GM19372 (cell line): ENCODE measurements at regions not wholly inside any gene's neighbourhood (a gene's known extent, or its start where the extent isn't known, plus 50 kb on each side); places are given as distances from the start of the nearest gene placed in this dataset.
"Not testable (repeated sequence)": the region's sequence is repeated elsewhere in the genome, so short reads cannot be mapped to it uniquely, and the experiment has no call there.

Experiments used
- ATAC-seq: cut with Tn5 transposase; IDR thresholded peaks from one replicate; pipeline ENCODE4 v1.9.1; 2021; ENCODE audit warnings: mild to moderate bottlenecking, low read depth, moderate library complexity; ENCODE audit not compliant: unreplicated experiment

DNA sequence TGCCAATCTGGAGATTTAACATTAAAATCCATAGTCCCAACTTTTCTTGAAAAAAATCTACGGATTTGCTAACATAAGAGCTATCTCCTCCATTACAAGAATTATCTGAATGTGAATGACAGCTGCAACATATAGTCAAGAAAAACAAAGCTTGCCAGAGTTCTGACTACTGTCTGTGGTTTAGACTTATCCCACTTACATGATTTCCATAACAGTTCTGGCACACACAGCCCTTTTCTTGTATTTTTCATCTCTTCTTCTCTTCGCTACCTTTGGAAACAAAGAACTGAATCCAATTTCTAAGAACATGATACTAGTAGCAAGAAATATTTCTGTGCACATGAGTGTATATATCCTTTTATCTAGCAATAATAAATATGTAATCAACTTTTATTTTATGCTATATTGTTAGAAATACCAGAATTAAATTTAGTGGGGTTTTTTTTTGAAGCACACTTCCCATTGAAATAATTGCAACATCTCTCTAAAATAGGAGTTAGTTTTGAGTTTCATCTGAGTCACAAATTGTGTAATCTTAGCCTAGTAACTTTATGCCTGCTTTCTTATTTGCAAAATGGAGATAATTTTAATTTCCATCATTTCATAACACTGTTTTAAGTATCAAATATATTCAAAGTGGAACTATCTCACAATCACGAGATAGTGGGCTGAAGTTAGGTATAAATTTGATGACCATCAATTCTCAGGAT lies 1217.6 kb downstream of the JRKL start:
- no peak for ATAC-seq

GRCh38 chr11:97610000-97610399 lies 1220.2 kb downstream of the JRKL start:
- ATAC-seq: no peak

DNA sequence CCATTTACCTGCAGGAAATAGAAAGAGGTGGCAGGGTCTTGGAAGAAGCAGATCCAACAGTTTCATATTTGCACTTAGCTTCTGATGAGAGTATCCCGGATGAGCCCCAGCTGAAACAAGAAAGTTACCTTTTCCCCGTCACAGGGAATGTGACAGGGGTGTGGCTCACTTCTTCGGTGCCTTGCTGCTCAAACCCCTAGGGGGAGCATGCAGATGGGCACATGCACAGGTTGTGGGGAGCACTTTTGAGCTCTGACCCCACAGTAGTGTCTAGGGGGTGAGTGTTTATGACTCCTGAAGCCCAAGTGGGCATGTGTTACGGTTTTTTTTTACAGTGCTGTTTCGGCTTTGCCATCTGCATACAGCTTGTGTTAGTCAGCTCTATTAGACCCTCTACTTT lies 1221.0 kb downstream of the JRKL start:
- no peak for ATAC-seq

GRCh38 chr11:97611345-97611744 lies 1221.5 kb downstream of the JRKL start:
- ATAC-seq: no peak

DNA sequence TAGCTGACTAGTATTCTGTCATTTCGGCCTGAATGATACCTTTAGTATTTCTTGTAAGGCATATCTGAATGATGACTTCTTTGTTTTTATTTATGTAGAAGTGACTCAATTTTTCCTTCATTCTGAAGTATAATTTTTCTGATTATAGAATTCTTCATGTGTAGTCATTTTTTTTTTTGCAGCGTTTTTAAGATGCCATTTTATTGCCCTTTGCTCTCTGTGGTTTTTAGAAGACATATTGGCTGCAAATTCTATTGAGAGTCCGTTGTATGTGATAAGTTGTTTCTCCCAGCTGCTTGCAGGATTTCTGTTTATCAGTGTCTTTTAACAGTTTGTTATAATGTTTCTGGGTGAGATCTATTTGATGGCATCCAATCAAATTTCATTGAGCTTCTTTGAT lies 1224.8 kb downstream of the JRKL start:
- no peak for ATAC-seq

DNA sequence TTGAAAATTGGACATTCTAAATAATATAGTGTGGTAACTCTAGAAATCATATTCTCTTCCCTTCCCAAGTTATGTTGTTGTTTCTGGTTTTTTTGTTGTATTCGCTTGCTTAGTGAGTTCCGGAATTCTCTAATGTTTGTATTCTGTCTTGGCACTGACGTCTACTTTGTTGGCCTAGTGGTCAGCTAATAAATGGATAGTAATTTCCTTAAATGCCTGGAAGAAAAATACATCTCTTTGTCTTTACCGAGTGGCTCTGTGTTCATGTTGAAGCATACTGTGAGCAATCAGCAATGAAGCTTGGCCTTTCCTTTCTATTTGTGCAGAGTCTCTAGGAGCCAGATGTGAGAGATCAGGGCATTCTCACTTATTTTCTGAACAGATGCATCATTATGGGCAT lies 1225.7 kb downstream of the JRKL start:
- no peak for ATAC-seq

GRCh38 chr11:97617031-97617430 lies 1227.2 kb downstream of the JRKL start:
- ATAC-seq: no peak

GRCh38 chr11:97620007-97620406 lies 1230.2 kb downstream of the JRKL start:
- no peak for ATAC-seq

DNA sequence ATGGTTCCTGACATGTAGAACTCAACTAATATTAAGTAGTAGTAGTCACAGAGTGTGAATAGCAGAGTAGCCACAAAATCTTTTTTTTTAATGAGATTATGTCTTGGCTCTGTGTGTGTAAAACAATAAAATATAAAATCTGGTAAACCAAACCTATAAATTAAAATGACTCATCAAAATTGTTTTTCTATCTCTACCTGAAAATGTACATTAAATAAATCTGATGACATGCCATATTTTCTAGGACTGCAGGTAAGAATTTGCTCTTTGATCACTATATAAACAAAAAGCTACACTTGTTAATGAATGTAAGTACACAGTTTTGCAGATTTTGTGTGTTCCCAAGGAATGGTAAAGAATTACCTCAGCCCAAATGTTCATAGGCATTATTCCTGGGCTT lies 1231.5 kb downstream of the JRKL start:
- ATAC-seq: no peak

DNA sequence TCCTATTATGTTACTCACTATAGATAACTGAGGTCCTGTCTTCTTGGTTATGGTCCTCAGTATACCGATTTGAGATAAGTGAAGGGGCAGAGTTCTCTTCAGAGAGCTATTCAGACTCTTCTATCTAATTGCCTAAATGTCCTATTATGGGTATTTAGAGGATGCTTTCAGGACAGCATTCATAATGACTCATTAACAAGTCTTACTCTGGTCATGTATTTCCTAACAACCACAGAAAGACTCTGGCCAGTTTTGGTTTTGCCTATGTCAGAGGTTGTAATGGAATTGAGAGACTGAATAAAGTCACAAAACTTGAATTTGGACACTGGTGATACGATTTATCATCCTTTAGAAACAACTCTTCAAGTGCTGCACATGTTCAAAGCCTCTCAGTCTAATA lies 1233.0 kb downstream of the JRKL start:
- no peak for ATAC-seq

GRCh38 chr11:97636741-97637140 lies 1246.9 kb downstream of the JRKL start:
- not testable (repeated sequence) for ATAC-seq

GRCh38 chr11:97637701-97638100 lies 1247.9 kb downstream of the JRKL start:
- ATAC-seq: no peak

DNA sequence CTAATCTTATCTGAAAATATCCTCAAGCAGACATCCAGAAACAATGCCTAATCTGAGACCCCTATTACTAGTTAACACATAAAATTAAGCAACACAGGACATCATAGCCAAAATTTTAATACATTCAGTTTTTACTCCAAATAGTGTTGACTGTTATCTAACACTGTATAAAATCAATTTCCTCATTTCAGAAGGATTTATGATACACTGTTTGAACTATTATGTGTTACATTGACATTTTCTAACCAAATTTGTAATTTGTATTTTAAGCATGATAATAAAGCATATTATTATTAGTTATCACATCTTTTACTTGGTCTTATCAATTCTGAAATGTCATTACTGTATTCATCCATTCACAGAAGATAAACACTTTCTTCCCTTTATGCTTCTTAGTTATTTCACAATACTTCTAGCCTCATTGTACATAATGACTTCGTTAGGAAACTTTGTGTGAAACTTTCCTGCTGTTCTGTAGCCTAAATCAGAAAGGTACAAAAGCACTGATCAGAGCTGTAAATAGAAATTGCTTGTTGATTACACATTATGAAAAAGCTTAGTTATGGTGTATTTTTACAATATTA lies 1248.9 kb downstream of the JRKL start:
- no peak for ATAC-seq

DNA sequence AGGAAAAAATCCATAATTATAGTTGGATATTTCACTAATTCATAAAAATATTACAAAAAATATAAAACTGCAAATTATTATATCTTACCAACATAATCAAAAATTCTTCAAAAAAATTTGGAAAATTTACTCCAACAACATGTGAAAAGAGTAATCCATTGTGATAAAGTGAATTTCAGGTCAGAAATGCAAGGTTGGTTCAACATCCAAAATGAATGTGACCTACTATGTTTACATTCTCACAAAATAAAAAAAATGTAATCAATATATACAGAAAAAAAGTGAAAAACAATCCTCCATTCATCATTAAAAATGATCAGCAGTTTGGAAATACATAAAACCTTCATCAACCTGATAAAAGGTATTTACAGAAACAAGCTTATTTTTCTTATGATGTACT lies 1252.2 kb downstream of the JRKL start:
- ATAC-seq: no peak

DNA sequence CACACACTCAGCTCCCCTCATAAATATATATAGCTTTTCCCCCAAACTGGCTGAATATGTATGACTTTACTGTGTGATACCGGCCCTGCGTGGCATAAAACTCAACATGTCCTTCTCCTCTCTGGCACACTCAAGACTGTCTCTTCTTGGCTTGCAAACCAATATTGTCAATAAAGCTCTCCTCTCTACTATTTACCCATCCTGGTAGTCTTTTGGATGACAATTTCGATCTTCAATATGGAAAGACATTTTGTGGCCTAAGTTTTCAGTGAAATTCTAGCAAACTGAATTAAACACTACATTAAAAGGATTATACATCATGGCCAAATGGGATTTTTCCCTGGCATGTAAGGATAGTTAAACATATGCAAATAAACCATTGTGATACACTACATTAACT lies 1255.9 kb downstream of the JRKL start:
- ATAC-seq: no peak

- ATAC-seq: no peak
These were observed 1266.5 kb downstream of the JRKL start for GRCh38 chr11:97656356-97656755.

DNA sequence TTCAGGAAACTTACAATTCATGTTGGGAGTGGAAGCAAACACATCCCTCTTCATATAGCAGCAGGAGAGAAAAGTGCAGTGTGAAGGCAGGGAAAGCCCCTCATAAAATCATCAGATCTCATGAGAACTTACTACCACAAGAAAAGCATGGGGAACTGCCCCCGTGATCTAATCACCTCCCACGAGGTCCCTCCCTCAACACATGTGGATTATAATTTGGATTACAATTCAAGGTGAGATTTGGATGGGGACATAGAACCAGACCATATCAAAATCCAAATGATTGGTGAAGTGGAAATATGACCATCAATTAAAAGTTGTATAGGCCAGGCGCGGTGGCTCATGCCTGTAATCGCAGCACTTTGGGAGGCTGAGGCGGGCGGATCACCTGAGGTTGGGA lies 1268.0 kb downstream of the JRKL start:
- ATAC-seq: no peak

DNA sequence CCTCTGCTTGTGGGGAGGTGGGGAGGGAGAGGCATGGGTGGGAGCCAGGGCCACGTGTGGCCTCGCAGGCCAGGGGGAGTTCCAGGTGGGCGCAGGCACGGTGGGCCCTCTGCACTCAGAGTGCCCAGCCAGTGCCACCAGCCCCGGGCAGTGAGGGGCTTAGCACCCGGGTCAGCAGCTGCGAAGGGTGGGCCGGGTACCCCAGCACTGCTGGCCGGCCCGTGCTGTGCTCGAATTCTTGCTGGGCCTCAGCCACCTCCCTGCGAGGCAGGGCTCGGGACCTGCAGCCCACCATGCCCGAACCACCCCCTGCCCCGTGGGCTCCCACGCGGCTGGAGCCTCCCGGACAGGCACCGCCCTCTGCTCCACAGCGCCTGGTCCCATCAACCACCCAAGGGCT lies 1277.2 kb downstream of the JRKL start:
- ATAC-seq: no peak

DNA sequence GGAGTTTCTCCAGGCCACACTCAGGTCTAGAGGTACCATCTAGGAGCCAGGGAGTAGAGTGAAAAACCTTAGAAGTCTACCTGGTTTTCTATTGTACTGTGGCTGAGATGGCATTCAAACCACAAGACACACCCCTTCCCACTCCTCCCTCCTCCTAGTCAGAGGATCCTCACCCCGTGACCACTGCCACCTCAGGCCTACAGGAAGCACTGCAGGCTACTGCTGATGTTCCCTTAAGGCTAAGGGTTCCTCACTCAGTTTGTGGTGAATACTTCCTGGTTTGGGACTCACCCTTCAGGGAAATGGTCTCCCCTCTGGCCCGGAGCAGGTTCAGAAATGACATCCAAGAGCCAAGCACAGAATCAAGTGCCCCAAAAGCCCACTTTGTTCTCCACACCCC lies 1293.9 kb downstream of the JRKL start:
- ATAC-seq: no peak

DNA sequence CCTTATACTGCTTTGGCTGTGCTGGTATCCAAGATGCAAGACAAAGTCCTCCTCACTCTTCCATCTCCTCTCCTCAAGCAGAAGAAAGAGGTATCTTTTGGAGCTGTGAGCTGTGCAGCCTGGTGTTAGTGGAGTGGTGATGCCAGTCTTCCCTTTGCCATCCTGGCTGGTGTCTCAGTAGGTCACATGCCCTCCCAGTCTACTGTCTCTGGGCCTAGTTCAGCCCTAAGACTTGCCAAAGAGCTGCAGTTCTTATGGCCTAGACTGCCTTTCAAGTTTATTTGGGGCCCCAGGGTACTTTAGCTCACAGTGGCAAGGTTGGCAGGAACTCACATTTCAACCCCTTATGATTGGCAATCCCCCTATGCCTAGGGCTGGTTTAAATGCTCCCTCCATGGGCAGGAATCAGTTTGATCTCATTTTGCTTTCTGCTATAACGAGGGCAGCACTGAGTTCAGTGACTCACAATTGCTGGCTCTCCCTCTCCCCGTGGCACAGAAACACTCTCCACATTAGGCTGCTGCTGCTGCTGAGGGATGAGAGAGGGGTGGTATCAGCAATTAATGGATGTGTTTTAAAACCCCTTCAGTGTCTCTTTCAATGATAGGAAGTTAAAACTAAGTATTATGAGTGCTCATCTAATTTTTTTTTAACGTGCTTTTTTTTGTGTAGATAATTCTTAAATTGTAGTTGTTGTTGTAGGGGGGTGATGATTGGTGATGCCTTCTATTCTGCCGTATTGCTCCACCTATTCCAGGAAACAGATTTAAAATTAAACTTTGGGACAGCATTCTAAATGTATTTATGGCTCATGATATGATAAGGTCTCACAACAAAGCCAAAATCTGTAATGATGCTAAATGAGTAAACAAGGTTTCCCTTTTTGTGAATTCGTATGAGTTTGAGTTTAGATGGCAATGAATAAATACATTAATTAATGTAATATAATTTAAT lies 1295.0 kb downstream of the JRKL start:
- ATAC-seq: no peak

DNA sequence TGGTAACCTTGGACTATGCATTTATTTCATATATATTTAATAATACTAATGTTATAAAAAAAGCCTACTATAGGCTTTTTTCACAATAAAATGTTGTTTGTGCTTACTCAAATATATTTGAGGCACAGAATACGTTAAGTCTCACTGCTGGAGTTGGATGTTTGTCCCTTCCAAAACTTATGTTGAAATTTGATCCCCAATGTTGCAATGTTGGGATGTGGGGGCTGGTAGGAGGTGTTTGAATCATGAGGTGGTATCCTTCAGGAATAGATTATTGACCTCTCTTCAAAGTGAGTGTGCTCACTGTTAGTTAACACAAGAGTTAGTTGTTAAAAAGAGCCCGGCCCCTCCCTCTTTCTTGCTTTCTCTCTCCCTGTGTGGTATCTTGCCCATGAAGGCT lies 1295.9 kb downstream of the JRKL start:
- no peak for ATAC-seq
